IPS-15b (cell line): ENCODE measurements at regions not wholly inside any gene's neighbourhood (a gene's known extent, or its start where the extent isn't known, plus 50 kb on each side); places are given as distances from the start of the nearest gene placed in this dataset.
"Not testable (repeated sequence)": the region's sequence is repeated elsewhere in the genome, so short reads cannot be mapped to it uniquely, and the experiment has no call there.

ENCODE experiments used
- H3K27me3 ChIP-seq: one replicate; pipeline ENCODE4 v1.6.1; 2013; ENCODE audit warnings: low read length; ENCODE audit not compliant: control insufficient read depth, insufficient read depth
- H3K36me3 ChIP-seq: one replicate; pipeline ENCODE4 v1.6.1; 2013; ENCODE audit warnings: low read length; ENCODE audit not compliant: control insufficient read depth, insufficient read depth
- H3K4me1 ChIP-seq: one replicate; pipeline ENCODE4 v1.6.1; 2013; ENCODE audit warnings: mild to moderate bottlenecking, low read length; ENCODE audit not compliant: control insufficient read depth, insufficient read depth
- H3K4me3 ChIP-seq: one replicate; pipeline ENCODE4 v1.5.1; 2013; ENCODE audit warnings: low read depth, low read length
- H3K9ac ChIP-seq: one replicate; pipeline ENCODE4 v1.6.1; 2013; ENCODE audit warnings: low read depth, mild to moderate bottlenecking, low read length
- H3K9me3 ChIP-seq: one replicate; pipeline ENCODE4 v1.6.1; 2013; ENCODE audit warnings: mild to moderate bottlenecking, low read length; ENCODE audit not compliant: control insufficient read depth, insufficient read depth

GRCh38 chr22:49400941-49401598, 426.6 kb downstream of the BRD1 start:
- Histone ChIP-seq H3K9me3 (no peaks in the 10 kb centered on the region), H3K36me3 (no peaks in the 10 kb centered on the region), H3K4me3 (no peak overlapping the region), H3K4me1 (no peaks in the 10 kb centered on the region), H3K9ac (no peak overlapping the region), H3K27me3 (no peaks in the 10 kb centered on the region)

GRCh38 chr22:49400136-49400940, 427.3 kb downstream of the BRD1 start:
- Histone ChIP-seq H3K27me3 (no peaks in the 10 kb centered on the region), H3K36me3 (no peaks in the 10 kb centered on the region), H3K4me1 (no peaks in the 10 kb centered on the region), H3K9ac (no peak overlapping the region), H3K4me3 (no peak overlapping the region), H3K9me3 (no peaks in the 10 kb centered on the region)

- Histone ChIP-seq H3K9me3 (no peaks in the 10 kb centered on the region), H3K36me3 (no peaks in the 10 kb centered on the region), H3K9ac (no peak overlapping the region), H3K27me3 (no peaks in the 10 kb centered on the region), H3K4me3 (no peak overlapping the region), H3K4me1 (no peaks in the 10 kb centered on the region)
Observed at GRCh38 chr22:49398646-49399045, 429.0 kb downstream of the BRD1 start.

- Histone ChIP-seq H3K9ac (no peak overlapping the region), H3K36me3 (no peaks in the 10 kb centered on the region), H3K4me3 (no peak overlapping the region), H3K27me3 (no peaks in the 10 kb centered on the region), H3K4me1 (no peaks in the 10 kb centered on the region), H3K9me3 (no peaks in the 10 kb centered on the region)
Observed at GRCh38 chr22:49398115-49398514, 429.6 kb downstream of the BRD1 start.

GRCh38 chr22:49396817-49397216, 430.9 kb downstream of the BRD1 start:
- no peak overlapping the region for H3K9ac ChIP-seq
- no peak overlapping the region for H3K4me3 ChIP-seq
- H3K27me3 ChIP-seq: no peaks in the 10 kb centered on the region
- H3K4me1 ChIP-seq: no peaks in the 10 kb centered on the region
- no peaks in the 10 kb centered on the region for H3K36me3 ChIP-seq
- no peaks in the 10 kb centered on the region for H3K9me3 ChIP-seq

- no peaks in the 10 kb centered on the region for H3K36me3 ChIP-seq
- no peaks in the 10 kb centered on the region for H3K9me3 ChIP-seq
- H3K27me3 ChIP-seq: no peaks in the 10 kb centered on the region
- H3K9ac ChIP-seq: no peak overlapping the region
- H3K4me1 ChIP-seq: no peaks in the 10 kb centered on the region
- no peak overlapping the region for H3K4me3 ChIP-seq
Observed at GRCh38 chr22:49395617-49396016, 432.1 kb downstream of the BRD1 start.

GRCh38 chr22:49395062-49395461, 432.6 kb downstream of the BRD1 start:
- H3K4me1 ChIP-seq, H3K27me3 ChIP-seq, H3K4me3 ChIP-seq, H3K9ac ChIP-seq, H3K36me3 ChIP-seq, H3K9me3 ChIP-seq: not testable (repeated sequence)

- no peaks in the 10 kb centered on the region for H3K9me3 ChIP-seq
- H3K4me3 ChIP-seq: no peak overlapping the region
- H3K27me3 ChIP-seq: no peaks in the 10 kb centered on the region
- no peaks in the 10 kb centered on the region for H3K36me3 ChIP-seq
- H3K9ac ChIP-seq: no peak overlapping the region
- H3K4me1 ChIP-seq: no peaks in the 10 kb centered on the region
Observed at GRCh38 chr22:49394116-49394785, 433.4 kb downstream of the BRD1 start.

- no peaks in the 10 kb centered on the region for H3K36me3 ChIP-seq
- no peaks in the 10 kb centered on the region for H3K27me3 ChIP-seq
- H3K9ac ChIP-seq: no peak overlapping the region
- no peaks in the 10 kb centered on the region for H3K4me1 ChIP-seq
- H3K4me3 ChIP-seq: no peak overlapping the region
- H3K9me3 ChIP-seq: no peaks in the 10 kb centered on the region
Observed at GRCh38 chr22:49393526-49393925, 434.1 kb downstream of the BRD1 start.

- Histone ChIP-seq H3K4me1 (no peaks in the 10 kb centered on the region), H3K36me3 (no peaks in the 10 kb centered on the region), H3K9me3 (no peaks in the 10 kb centered on the region), H3K4me3 (no peak overlapping the region), H3K27me3 (no peaks in the 10 kb centered on the region), H3K9ac (no peak overlapping the region)
Observed at GRCh38 chr22:49392841-49393510, 434.7 kb downstream of the BRD1 start.

GRCh38 chr22:49392247-49392646, 435.4 kb downstream of the BRD1 start:
- no peaks in the 10 kb centered on the region for H3K36me3 ChIP-seq
- no peaks in the 10 kb centered on the region for H3K4me1 ChIP-seq
- H3K27me3 ChIP-seq: no peaks in the 10 kb centered on the region
- no peak overlapping the region for H3K9ac ChIP-seq
- H3K4me3 ChIP-seq: no peak overlapping the region
- H3K9me3 ChIP-seq: no peaks in the 10 kb centered on the region
